HCT116 (cell line): ENCODE measurements at regions not wholly inside any gene's neighbourhood (a gene's known extent, or its start where the extent isn't known, plus 50 kb on each side); places are given as distances from the start of the nearest gene placed in this dataset.

Experiments used
- ATAC-seq: fragments of 200-7000 bp; cut with Tn5 transposase; 2 replicates; pipeline ENCODE4 v1.9.1; 2020; ENCODE audit warnings: mild to moderate bottlenecking, moderate library complexity
- BruUV-seq: library from RNA; stranded (reverse); fragments of 400-500 nt; replicated peaks from 2 replicates; lab custom pipeline; 2021; lab: Mats Ljungman, UMichigan
- CTCF ChIA-PET: fragments of 300-600 bp; sonication (Branson Sonifier 250); formaldehyde crosslinking; loops from one replicate; lab custom pipeline; 2021; ENCODE audit warnings: antibody characterized with exemption; lab: Charles Lee
- POLR2A ChIA-PET: fragments of 300-600, 350-600 bp; sonication (Branson Sonifier 250); formaldehyde crosslinking; loops from one replicate; lab custom pipeline; 2021; ENCODE audit warnings: antibody characterized with exemption; lab: Charles Lee
- RAD21 ChIA-PET, 2 experiments: fragments of 300-600 bp; sonication (Branson Sonifier 250); formaldehyde crosslinking; loops; one replicate each; lab custom pipeline; 2023; ENCODE audit warnings: low total read pairs in 2 of 2; ENCODE audit not compliant: uncharacterized antibody in 2 of 2, unreplicated experiment in 2 of 2, low non-redundant PET in 1 of 2; lab: Charles Lee
- DNase-seq: peaks from one replicate; pipeline ENCODE4 v3.0.0-alpha.2; 2010; ENCODE audit warnings: low read depth, low spot score
- H2AFZ ChIP-seq: fragments of 200-600 bp; shearing (Covaris generic), sonication (generic); 2 replicates; pipeline ENCODE4 v1.6.1; 2017; ENCODE audit warnings: low read depth, mixed run types, mixed read lengths, antibody characterized with exemption, low read length; ENCODE audit not compliant: poor library complexity, severe bottlenecking
- H3K27ac ChIP-seq: 2 replicates; pipeline ENCODE4 v1.5.1; 2012; ENCODE audit warnings: low read depth, low read length
- H3K27me3 ChIP-seq: fragments of 200-600 bp; sonication (generic); 2 replicates; pipeline ENCODE4 v1.6.1; 2016; ENCODE audit warnings: mixed run types, low read length, mixed read lengths; ENCODE audit not compliant: insufficient read depth
- H3K36me3 ChIP-seq, 2 experiments: fragments of 200-500 bp in 1 of 2; fragments of 200-600 bp in 1 of 2; sonication (Bioruptor generic) in 1 of 2; sonication (generic) in 1 of 2; 2 replicates each; pipeline versions ENCODE4 v1.5.1 to v1.6.1; 2014 to 2016; ENCODE audit warnings: low read length in 2 of 2, inconsistent platforms in 1 of 2, mixed read lengths in 1 of 2, mixed run types in 1 of 2; ENCODE audit not compliant: insufficient read depth in 2 of 2, control insufficient read depth in 1 of 2
- H3K4me1 ChIP-seq, 2 experiments: fragments of 200-600 bp in 1 of 2; sonication (generic) in 1 of 2; 2 replicates each; pipeline versions ENCODE4 v1.5.1 to v1.6.1; 2012 to 2017; ENCODE audit warnings: low read length in 2 of 2, inconsistent platforms in 1 of 2, mild to moderate bottlenecking in 1 of 2, mixed read lengths in 1 of 2, mixed run types in 1 of 2, moderate library complexity in 1 of 2; ENCODE audit not compliant: insufficient read depth in 2 of 2, control insufficient read depth in 1 of 2
- H3K4me2 ChIP-seq: fragments of 200-600 bp; sonication (generic); 2 replicates; pipeline ENCODE4 v1.6.1; 2017; ENCODE audit warnings: mixed run types, low read length, mixed read lengths
- H3K4me3 ChIP-seq, 2 experiments: fragments of 200-600 bp in 1 of 2; sonication (generic) in 1 of 2; replicated peaks in 1 of 2; 2 replicates each; pipeline ENCODE4 v1.5.1; 2011 to 2016; ENCODE audit warnings: low read length in 2 of 2, control low read depth in 1 of 2, low read depth in 1 of 2, mild to moderate bottlenecking in 1 of 2, mixed read lengths in 1 of 2, mixed run types in 1 of 2
- H3K79me2 ChIP-seq: fragments of 200-600 bp; sonication (generic); 2 replicates; pipeline ENCODE4 v1.6.1; 2017; ENCODE audit warnings: mild to moderate bottlenecking, mixed run types, low read length, moderate library complexity, mixed read lengths; ENCODE audit not compliant: insufficient read depth
- H3K9ac ChIP-seq: fragments of 200-600 bp; sonication (generic); 2 replicates; pipeline ENCODE4 v1.6.1; 2016; ENCODE audit warnings: low read length, mixed read lengths
- H3K9me2 ChIP-seq: fragments of 200-600 bp; sonication (generic), shearing (Covaris generic); 2 replicates; pipeline ENCODE4 v1.6.1; 2017; ENCODE audit warnings: mixed run types, mild to moderate bottlenecking, moderate library complexity; ENCODE audit not compliant: insufficient read depth
- H3K9me3 ChIP-seq, 2 experiments: fragments of 200-500 bp in 1 of 2; fragments of 200-600 bp in 1 of 2; sonication (Bioruptor generic) in 1 of 2; sonication (generic) in 1 of 2; 2 replicates each; pipeline ENCODE4 v1.6.1; 2014 to 2017; ENCODE audit warnings: low read length in 2 of 2, mixed read lengths in 2 of 2, inconsistent platforms in 1 of 2, low read depth in 1 of 2, mild to moderate bottlenecking in 1 of 2, mixed run types in 1 of 2, moderate library complexity in 1 of 2; ENCODE audit not compliant: control insufficient read depth in 1 of 2, insufficient read depth in 1 of 2
- H4K20me1 ChIP-seq: fragments of 200-600 bp; sonication (generic), shearing (Covaris generic); 2 replicates; pipeline ENCODE4 v1.6.1; 2017; ENCODE audit warnings: mixed run types, mild to moderate bottlenecking, moderate library complexity; ENCODE audit not compliant: insufficient read depth
- CBX3 ChIP-seq: IDR thresholded peaks from 2 replicates; pipeline ENCODE4 v1.6.1; 2012; ENCODE audit warnings: low read depth
- CEBPB ChIP-seq: IDR thresholded peaks from 2 replicates; pipeline ENCODE4 v1.6.1; 2012; ENCODE audit warnings: low read depth
- ELF1 ChIP-seq: IDR thresholded peaks from 2 replicates; pipeline ENCODE4 v1.6.1; 2012; ENCODE audit warnings: low read depth, borderline replicate concordance
- EZH2 ChIP-seq: fragments of 200-600 bp; sonication (generic); IDR thresholded peaks from 2 replicates; pipeline ENCODE4 v1.6.1; 2017; ENCODE audit warnings: antibody characterized with exemption, mixed run types
- EZH2phosphoT487 ChIP-seq: fragments of 200-600 bp; IDR thresholded peaks from 2 replicates; pipeline ENCODE4 v1.6.1; 2018; ENCODE audit warnings: antibody characterized with exemption, borderline replicate concordance
- FOSL1 ChIP-seq: IDR thresholded peaks from 2 replicates; pipeline ENCODE4 v1.6.1; 2012; ENCODE audit warnings: low read depth
- POLR2A ChIP-seq: IDR thresholded peaks from 2 replicates; pipeline ENCODE4 v1.7.0; 2011; ENCODE audit warnings: borderline replicate concordance; ENCODE audit not compliant: insufficient read depth, insufficient read length; ENCODE audit errors: extremely low read depth
- POLR2AphosphoS5 ChIP-seq: IDR thresholded peaks from 2 replicates; pipeline ENCODE4 v1.6.1; 2011; ENCODE audit warnings: mild to moderate bottlenecking, low read depth, low read length, moderate library complexity
- RAD21 ChIP-seq: IDR thresholded peaks from 2 replicates; pipeline ENCODE4 v1.6.1; 2012; ENCODE audit warnings: low read depth, mild to moderate bottlenecking
- SIN3A ChIP-seq: IDR thresholded peaks from 2 replicates; pipeline ENCODE4 v1.6.1; 2012; ENCODE audit warnings: low read depth
- SP1 ChIP-seq: IDR thresholded peaks from 2 replicates; pipeline ENCODE4 v1.6.1; 2012; ENCODE audit warnings: low read depth
- SRF ChIP-seq: IDR thresholded peaks from 2 replicates; pipeline ENCODE4 v1.6.1; 2012; ENCODE audit warnings: low read depth
- TCF7L2 ChIP-seq: IDR thresholded peaks from 2 replicates; pipeline ENCODE4 v1.7.0; 2011; ENCODE audit warnings: borderline replicate concordance, inconsistent platforms; ENCODE audit not compliant: insufficient read depth, insufficient read length; ENCODE audit errors: extremely low read depth
- YY1 ChIP-seq: IDR thresholded peaks from 2 replicates; pipeline ENCODE4 v1.6.1; 2011; ENCODE audit warnings: low read length, low read depth, moderate library complexity, mild to moderate bottlenecking; ENCODE audit not compliant: insufficient replicate concordance; ENCODE audit errors: extremely low read depth
- ZFX ChIP-seq: fragments of 450-650 bp; IDR thresholded peaks from 2 replicates; pipeline ENCODE4 v1.6.1; 2017
- ZNF274 ChIP-seq: fragments of 200-500 bp; sonication (Bioruptor generic); IDR thresholded peaks from 2 replicates; pipeline ENCODE4 v1.6.1; 2014; ENCODE audit warnings: mild to moderate bottlenecking, low read depth, low read length, inconsistent platforms
- intact Hi-C: fragments of 100-400 bp; cut with micrococcal nuclease; formaldehyde crosslinking; loops from 2 replicates; pipeline ENCODE4 v1.10.0; 2022
- TF ChIP-seq, protein P1 (sequence below): IDR thresholded peaks from 2 replicates; pipeline ENCODE4 v1.6.1; 2011; ENCODE audit warnings: mild to moderate bottlenecking, low read length, moderate library complexity; ENCODE audit not compliant: insufficient replicate concordance; ENCODE audit errors: extremely low read depth
- TF ChIP-seq, protein P2 (sequence below): IDR thresholded peaks from 2 replicates; pipeline ENCODE4 v1.6.1; 2012; ENCODE audit warnings: low read depth
- TF ChIP-seq, protein P3 (sequence below): IDR thresholded peaks from 2 replicates; pipeline ENCODE4 v1.6.1; 2012

DNA sequence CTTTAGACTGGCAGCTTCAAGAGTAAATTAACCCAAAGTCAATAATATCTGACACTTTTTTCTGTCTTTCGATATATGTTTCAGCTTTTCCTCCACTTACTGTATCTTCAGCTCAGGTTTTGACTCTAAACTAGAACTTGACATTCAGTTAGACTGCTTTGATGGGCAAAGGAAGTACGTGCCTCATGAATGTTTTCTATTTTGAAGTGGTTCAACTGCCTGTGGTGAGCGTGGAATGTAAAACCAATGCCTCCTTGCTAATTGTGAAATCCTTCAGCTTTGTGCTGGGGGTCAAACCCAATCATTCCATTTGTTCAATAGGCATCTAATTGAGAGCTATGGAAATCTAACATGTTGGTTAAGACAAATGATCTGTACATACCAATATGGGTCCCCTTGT is 857.0 kb upstream of the HTR2C start:
- RAD21 ChIA-PET: no interaction called here
- no peaks in the 10 kb centered on the region for H3K9me2 ChIP-seq
- CTCF ChIA-PET: no interaction called here
- no peak overlapping the region for H3K4me3 ChIP-seq
- BruUV-seq: no TSS peak
- H3K36me3 ChIP-seq: no peaks in the 10 kb centered on the region
- no peaks in the 10 kb centered on the region for H3K9me3 ChIP-seq
- H4K20me1 ChIP-seq: no peaks in the 10 kb centered on the region
- H3K9ac ChIP-seq: no peak overlapping the region
- H3K4me2 ChIP-seq: no peak overlapping the region
- intact Hi-C loops: no loop called here
- POLR2A ChIA-PET: no interaction called here
- H3K27ac ChIP-seq: no peak overlapping the region
- no peak overlapping the region for H2AFZ ChIP-seq
- no peak for TF ChIP-seq FOSL1
- TF ChIP-seq ZNF274: no peak
- no peak for TF ChIP-seq POLR2A
- TF ChIP-seq CBX3: no peak
- TF ChIP-seq EZH2: no peak
- TF ChIP-seq SP1: no peak
- no peak for TF ChIP-seq YY1
- TF ChIP-seq SRF: no peak
- no peak for TF ChIP-seq ELF1
- TF ChIP-seq, protein P1, sequence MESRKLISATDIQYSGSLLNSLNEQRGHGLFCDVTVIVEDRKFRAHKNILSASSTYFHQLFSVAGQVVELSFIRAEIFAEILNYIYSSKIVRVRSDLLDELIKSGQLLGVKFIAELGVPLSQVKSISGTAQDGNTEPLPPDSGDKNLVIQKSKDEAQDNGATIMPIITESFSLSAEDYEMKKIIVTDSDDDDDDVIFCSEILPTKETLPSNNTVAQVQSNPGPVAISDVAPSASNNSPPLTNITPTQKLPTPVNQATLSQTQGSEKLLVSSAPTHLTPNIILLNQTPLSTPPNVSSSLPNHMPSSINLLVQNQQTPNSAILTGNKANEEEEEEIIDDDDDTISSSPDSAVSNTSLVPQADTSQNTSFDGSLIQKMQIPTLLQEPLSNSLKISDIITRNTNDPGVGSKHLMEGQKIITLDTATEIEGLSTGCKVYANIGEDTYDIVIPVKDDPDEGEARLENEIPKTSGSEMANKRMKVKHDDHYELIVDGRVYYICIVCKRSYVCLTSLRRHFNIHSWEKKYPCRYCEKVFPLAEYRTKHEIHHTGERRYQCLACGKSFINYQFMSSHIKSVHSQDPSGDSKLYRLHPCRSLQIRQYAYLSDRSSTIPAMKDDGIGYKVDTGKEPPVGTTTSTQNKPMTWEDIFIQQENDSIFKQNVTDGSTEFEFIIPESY: no peak
- TF ChIP-seq POLR2AphosphoS5: no peak
- no peak for TF ChIP-seq TCF7L2
- TF ChIP-seq EZH2phosphoT487: no peak
- TF ChIP-seq CEBPB: no peak
- TF ChIP-seq SIN3A: no peak
- TF ChIP-seq RAD21: no peak
- TF ChIP-seq, protein P2, sequence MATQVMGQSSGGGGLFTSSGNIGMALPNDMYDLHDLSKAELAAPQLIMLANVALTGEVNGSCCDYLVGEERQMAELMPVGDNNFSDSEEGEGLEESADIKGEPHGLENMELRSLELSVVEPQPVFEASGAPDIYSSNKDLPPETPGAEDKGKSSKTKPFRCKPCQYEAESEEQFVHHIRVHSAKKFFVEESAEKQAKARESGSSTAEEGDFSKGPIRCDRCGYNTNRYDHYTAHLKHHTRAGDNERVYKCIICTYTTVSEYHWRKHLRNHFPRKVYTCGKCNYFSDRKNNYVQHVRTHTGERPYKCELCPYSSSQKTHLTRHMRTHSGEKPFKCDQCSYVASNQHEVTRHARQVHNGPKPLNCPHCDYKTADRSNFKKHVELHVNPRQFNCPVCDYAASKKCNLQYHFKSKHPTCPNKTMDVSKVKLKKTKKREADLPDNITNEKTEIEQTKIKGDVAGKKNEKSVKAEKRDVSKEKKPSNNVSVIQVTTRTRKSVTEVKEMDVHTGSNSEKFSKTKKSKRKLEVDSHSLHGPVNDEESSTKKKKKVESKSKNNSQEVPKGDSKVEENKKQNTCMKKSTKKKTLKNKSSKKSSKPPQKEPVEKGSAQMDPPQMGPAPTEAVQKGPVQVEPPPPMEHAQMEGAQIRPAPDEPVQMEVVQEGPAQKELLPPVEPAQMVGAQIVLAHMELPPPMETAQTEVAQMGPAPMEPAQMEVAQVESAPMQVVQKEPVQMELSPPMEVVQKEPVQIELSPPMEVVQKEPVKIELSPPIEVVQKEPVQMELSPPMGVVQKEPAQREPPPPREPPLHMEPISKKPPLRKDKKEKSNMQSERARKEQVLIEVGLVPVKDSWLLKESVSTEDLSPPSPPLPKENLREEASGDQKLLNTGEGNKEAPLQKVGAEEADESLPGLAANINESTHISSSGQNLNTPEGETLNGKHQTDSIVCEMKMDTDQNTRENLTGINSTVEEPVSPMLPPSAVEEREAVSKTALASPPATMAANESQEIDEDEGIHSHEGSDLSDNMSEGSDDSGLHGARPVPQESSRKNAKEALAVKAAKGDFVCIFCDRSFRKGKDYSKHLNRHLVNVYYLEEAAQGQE: no peak
- TF ChIP-seq, protein P3, sequence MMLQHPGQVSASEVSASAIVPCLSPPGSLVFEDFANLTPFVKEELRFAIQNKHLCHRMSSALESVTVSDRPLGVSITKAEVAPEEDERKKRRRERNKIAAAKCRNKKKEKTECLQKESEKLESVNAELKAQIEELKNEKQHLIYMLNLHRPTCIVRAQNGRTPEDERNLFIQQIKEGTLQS: no peak
- no peak for TF ChIP-seq ZFX
- ATAC-seq (no peak), DNase-seq (no peak)
- no peaks in the 10 kb centered on the region for H3K4me1 ChIP-seq
- no peaks in the 10 kb centered on the region for H3K27me3 ChIP-seq
- no peaks in the 10 kb centered on the region for H3K79me2 ChIP-seq
